ENCODE measurements at regions not wholly inside any gene's neighbourhood (a gene's known extent, or its start where the extent isn't known, plus 50 kb on each side); places are given as distances from the start of the nearest gene placed in this dataset.

DNA sequence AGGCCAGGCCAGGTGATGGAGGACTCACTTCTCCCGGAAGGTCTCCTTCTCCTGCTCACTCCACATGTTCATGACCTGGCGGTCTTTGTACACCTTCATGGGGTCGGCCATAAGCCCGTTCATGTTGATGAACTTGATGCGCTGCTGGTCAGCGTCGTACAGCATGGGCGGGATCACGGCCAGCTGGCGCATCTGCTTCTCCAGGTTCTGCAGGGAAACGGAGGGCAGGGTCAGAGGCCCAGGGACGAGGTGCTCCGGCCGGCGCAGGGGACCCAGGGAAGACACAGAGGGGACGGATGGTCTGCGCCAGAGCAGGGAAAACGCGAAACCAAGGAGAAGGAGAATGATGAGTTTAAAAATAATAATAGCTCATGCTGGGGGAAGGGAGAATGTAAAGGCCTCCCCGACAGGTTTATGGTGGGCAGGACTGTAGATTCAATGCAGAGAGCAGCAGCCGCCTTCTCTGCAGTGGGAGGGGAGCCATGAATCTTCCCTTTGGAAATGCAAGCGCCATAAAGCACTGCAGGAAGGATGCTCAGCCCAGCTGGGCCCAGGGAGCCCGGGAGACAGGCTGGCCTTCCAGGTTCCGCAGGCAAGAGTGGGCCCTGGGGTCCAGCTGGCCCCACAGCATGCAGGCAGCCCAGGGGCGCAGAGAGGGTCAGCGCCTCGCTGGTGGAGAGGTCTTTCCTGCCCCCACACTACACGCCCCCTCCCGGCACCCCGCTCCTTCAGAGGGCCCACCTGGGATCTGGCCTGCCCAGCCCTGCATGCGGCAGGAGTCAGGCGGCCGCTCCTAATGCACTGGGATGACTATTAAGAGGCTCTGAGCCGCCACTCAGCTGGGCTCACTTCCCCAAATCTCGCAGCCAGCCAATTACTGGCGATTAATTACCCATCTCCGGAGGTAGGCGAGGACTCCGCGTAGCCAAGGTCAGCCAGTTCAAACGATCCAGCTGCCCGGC is 132.0 kb downstream of the RFLNA start:
- POLR2A ChIA-PET: no interaction called here
- H3K27ac ChIP-seq (ENCODE audit: low read depth, low read length, poor library complexity, severe bottlenecking): no peak overlapping the region
- no peaks in the 10 kb centered on the region for H3K9me2 ChIP-seq (ENCODE audit: insufficient read depth, low read length)
- H3K4me3 ChIP-seq (ENCODE audit: low read depth, low read length, poor library complexity, severe bottlenecking): no peak overlapping the region
- BruUV-seq (replicated peaks): no TSS peak
- no peaks in the 10 kb centered on the region for H3K9me3 ChIP-seq (ENCODE audit: low read length)
- intact Hi-C loops (cut with micrococcal nuclease; ENCODE audit: unreplicated experiment): no loop called here
- CTCF ChIA-PET (ENCODE audit: unreplicated experiment): no interaction called here
- no peak for TF ChIP-seq EZH2phosphoT487 (IDR thresholded peaks at IDR 0.05; ENCODE audit: borderline replicate concordance, low read depth, low read length)
- TF ChIP-seq, protein P1, sequence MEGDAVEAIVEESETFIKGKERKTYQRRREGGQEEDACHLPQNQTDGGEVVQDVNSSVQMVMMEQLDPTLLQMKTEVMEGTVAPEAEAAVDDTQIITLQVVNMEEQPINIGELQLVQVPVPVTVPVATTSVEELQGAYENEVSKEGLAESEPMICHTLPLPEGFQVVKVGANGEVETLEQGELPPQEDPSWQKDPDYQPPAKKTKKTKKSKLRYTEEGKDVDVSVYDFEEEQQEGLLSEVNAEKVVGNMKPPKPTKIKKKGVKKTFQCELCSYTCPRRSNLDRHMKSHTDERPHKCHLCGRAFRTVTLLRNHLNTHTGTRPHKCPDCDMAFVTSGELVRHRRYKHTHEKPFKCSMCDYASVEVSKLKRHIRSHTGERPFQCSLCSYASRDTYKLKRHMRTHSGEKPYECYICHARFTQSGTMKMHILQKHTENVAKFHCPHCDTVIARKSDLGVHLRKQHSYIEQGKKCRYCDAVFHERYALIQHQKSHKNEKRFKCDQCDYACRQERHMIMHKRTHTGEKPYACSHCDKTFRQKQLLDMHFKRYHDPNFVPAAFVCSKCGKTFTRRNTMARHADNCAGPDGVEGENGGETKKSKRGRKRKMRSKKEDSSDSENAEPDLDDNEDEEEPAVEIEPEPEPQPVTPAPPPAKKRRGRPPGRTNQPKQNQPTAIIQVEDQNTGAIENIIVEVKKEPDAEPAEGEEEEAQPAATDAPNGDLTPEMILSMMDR (conservative IDR thresholded peaks at IDR 0.05; ENCODE audit: low read length): no peak
- H3K36me3 ChIP-seq (ENCODE audit: insufficient read depth, low read length): peaks cover 27% of the 10 kb centered on the region
- no peak overlapping the region for H3K4me2 ChIP-seq (ENCODE audit: low read length)
- H3K79me2 ChIP-seq (ENCODE audit: insufficient read depth, low read depth, low read length): no peaks in the 10 kb centered on the region
- no peak for DNase-seq (ENCODE audit: low spot score)
- no peaks in the 10 kb centered on the region for H4K20me1 ChIP-seq (ENCODE audit: insufficient read depth, low read length)
- no peaks in the 10 kb centered on the region for H3K4me1 ChIP-seq (ENCODE audit: insufficient read depth, low read length, poor library complexity, severe bottlenecking)
- H2AFZ ChIP-seq (ENCODE audit: low read length): no peak overlapping the region

DNA sequence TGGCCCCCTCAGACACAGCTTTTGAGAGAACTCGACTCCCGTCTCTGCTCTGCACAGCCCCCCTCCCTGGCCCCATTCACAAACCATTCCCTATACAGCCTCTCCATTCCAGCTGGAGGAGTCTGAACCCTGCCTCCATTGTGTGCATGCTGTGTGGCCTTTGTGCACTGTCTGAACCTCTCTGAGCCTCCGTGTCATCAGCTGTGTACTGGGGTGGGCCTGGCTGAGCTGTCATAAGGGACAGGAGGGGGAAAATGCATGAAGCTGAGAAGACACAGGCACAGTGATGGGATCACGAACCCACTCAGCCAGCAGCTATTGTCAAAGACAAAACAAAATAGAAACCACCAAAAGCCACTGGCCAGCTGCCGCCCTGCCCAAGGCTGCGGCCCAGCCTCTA is 130.8 kb downstream of the RFLNA start:
- Histone ChIP-seq H3K9me3 (ENCODE audit: low read length) (no peaks in the 10 kb centered on the region), H3K36me3 (ENCODE audit: insufficient read depth, low read length) (peaks cover 21% of the 10 kb centered on the region; the same call in 1 of the 2 replicates), H3K27ac (ENCODE audit: low read depth, low read length, poor library complexity, severe bottlenecking) (no peak overlapping the region), H2AFZ (ENCODE audit: low read length) (no peak overlapping the region), H3K4me2 (ENCODE audit: low read length) (no peak overlapping the region), H3K4me3 (ENCODE audit: low read depth, low read length, poor library complexity, severe bottlenecking) (no peak overlapping the region), H4K20me1 (ENCODE audit: insufficient read depth, low read length) (no peaks in the 10 kb centered on the region), H3K9me2 (ENCODE audit: insufficient read depth, low read length) (no peaks in the 10 kb centered on the region), H3K79me2 (ENCODE audit: insufficient read depth, low read depth, low read length) (no peaks in the 10 kb centered on the region), H3K4me1 (ENCODE audit: insufficient read depth, low read length, poor library complexity, severe bottlenecking) (no peaks in the 10 kb centered on the region)
- intact Hi-C loops (cut with micrococcal nuclease; ENCODE audit: unreplicated experiment): no loop called here
- DNase-seq (ENCODE audit: low spot score): no peak
- no TSS peak for BruUV-seq (replicated peaks)
- ChIA-PET CTCF (ENCODE audit: unreplicated experiment) (no interaction called here), POLR2A (interaction anchor here (1.0 kb wide), 1 partner anchor 24 kb away, joined by 3 read pairs; no protein-coding TSS in a partner anchor)
- TF ChIP-seq, protein P1 (conservative IDR thresholded peaks at IDR 0.05; ENCODE audit: low read length): no peak

DNA sequence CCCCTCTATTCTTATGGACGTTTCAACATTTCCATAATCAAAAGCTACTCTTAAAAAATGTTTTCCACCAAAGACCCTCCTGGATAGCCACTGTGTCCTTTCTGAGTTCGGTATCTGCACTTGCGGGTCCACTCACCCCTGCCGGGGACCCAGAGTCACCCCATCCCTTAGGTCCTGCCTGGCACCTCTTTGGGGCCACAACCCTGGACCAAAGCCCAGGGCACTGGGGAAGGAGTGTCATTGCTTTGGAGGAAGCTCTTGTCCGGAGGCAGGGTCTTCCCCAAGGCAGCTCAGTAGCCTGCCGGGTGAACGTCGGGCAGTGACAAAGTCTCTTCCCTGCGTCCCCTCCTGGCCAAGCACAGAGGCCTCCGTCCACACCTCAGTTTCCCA is 129.6 kb downstream of the RFLNA start:
- POLR2A ChIA-PET: interaction anchor here (1.0 kb wide), 1 partner anchor 23 kb away, joined by 3 read pairs; no protein-coding TSS in a partner anchor
- CTCF ChIA-PET (ENCODE audit: unreplicated experiment): interaction anchor here (0.6 kb wide), 1 partner anchor 35 kb away, joined by 4 read pairs; no protein-coding TSS in a partner anchor
- Histone ChIP-seq H2AFZ (ENCODE audit: low read length) (no peak overlapping the region), H3K9me2 (ENCODE audit: insufficient read depth, low read length) (no peaks in the 10 kb centered on the region), H3K4me2 (ENCODE audit: low read length) (no peak overlapping the region), H3K4me1 (ENCODE audit: insufficient read depth, low read length, poor library complexity, severe bottlenecking) (no peaks in the 10 kb centered on the region), H3K79me2 (ENCODE audit: insufficient read depth, low read depth, low read length) (no peaks in the 10 kb centered on the region), H3K4me3 (ENCODE audit: low read depth, low read length, poor library complexity, severe bottlenecking) (no peak overlapping the region), H4K20me1 (ENCODE audit: insufficient read depth, low read length) (no peaks in the 10 kb centered on the region), H3K27ac (ENCODE audit: low read depth, low read length, poor library complexity, severe bottlenecking) (no peak overlapping the region), H3K36me3 (ENCODE audit: insufficient read depth, low read length) (peaks cover 20% of the 10 kb centered on the region; the same call in 1 of the 2 replicates), H3K9me3 (ENCODE audit: low read length) (no peaks in the 10 kb centered on the region)
- no peak for DNase-seq (ENCODE audit: low spot score)
- no TSS peak for BruUV-seq (replicated peaks)
- intact Hi-C loops (cut with micrococcal nuclease; ENCODE audit: unreplicated experiment): no loop called here
- no peak for TF ChIP-seq EZH2phosphoT487 (IDR thresholded peaks at IDR 0.05; ENCODE audit: borderline replicate concordance, low read depth, low read length)
- TF ChIP-seq, protein P1 (conservative IDR thresholded peaks at IDR 0.05; ENCODE audit: low read length): no peak

Data from OCI-LY7 (cell line).